ENCODE measurements at regions not wholly inside any gene's neighbourhood (a gene's known extent, or its start where the extent isn't known, plus 50 kb on each side); places are given as distances from the start of the nearest gene placed in this dataset.

DNA sequence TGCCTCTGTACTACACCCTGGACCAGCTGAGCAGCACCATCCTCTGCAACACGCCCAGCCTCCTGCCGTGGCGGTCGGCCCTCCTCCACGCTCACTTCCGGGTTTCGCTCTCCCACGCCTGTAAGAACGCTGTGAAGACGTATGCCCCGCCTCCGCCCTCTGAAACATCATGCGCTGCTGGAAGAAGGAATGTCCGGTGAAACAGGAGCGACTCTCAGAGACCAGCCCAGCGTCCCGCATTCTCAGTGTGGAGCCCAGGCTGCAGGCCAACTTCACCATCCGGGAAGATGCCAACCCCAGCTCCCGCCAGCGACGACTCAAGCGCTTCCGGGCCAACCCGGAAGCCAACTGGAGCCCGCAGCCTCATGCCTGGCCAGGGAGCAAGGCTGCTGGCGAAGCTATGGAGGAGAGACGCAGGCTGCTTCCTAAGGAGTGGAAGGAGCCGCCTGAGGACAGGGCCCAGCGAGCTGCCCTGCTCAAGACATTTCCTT is 186.1 kb upstream of the SLITRK2 start:
- no CpG with 5 or more reads among the region's 29 CpGs for WGBS (ENCODE audit: extremely low coverage, insufficient read length, low lambda C conversion rate)
- no peak overlapping the region for H3K4me2 ChIP-seq (ENCODE audit: insufficient read depth, insufficient read length, low read length)
- no peak overlapping the region for H3K4ac ChIP-seq (ENCODE audit: low read depth, low read length)
- H4K91ac ChIP-seq (ENCODE audit: insufficient read length, low read depth, low read length), result no peak overlapping the region
- no peak overlapping the region for H3K23ac ChIP-seq (ENCODE audit: insufficient read length, low read depth, low read length)
- H3K56ac ChIP-seq (ENCODE audit: insufficient read length, low read depth, low read length), result no peak overlapping the region
- H3K27ac ChIP-seq (ENCODE audit: insufficient read length, low read depth, low read length), result no peak overlapping the region
- H3K79me2 ChIP-seq (ENCODE audit: insufficient read depth, low read length), result no peaks in the 10 kb centered on the region
- H3K18ac ChIP-seq (ENCODE audit: insufficient read length, low read depth, low read length), result no peak overlapping the region
- H3K23me2 ChIP-seq (ENCODE audit: insufficient read length, low read depth, low read length, poor library complexity, severe bottlenecking), result no peaks in the 10 kb centered on the region
- H3K9me3 Mint-ChIP-seq, result peaks cover 77 to 78% of the 10 kb centered on the region in 2 experiments
- no peaks in the 10 kb centered on the region for H3K79me1 ChIP-seq (ENCODE audit: insufficient read depth, low read depth, low read length, poor library complexity, severe bottlenecking)
- H2BK15ac ChIP-seq (ENCODE audit: low read depth, low read length), result no peak overlapping the region
- H3K27me3 Mint-ChIP-seq (ENCODE audit: low read depth), result no peaks in the 10 kb centered on the region
- H3K4me1 ChIP-seq (ENCODE audit: insufficient read depth, low read length), result no peaks in the 10 kb centered on the region
- no peak overlapping the region for H3K14ac ChIP-seq (ENCODE audit: insufficient read depth, low read length)
- DNase-seq, result no peak
- H2AK5ac ChIP-seq (ENCODE audit: insufficient read length, low read length), result no peak overlapping the region
- H2BK20ac ChIP-seq (ENCODE audit: low read depth, low read length, poor library complexity, severe bottlenecking), result no peak overlapping the region
- no peaks in the 10 kb centered on the region for H3K4me1 Mint-ChIP-seq
- no peak overlapping the region for H3T11ph ChIP-seq (ENCODE audit: low read length)
- H3K27ac Mint-ChIP-seq, result no peak overlapping the region
- no peaks in the 10 kb centered on the region for H3K27me3 ChIP-seq (ENCODE audit: insufficient read depth, low read length)
- no peak overlapping the region for H2BK12ac ChIP-seq (ENCODE audit: insufficient read length, low read depth, low read length)
- peaks cover 0 to 2% (median 2%) of the 10 kb centered on the region in 3 experiments; a peak in 3 of 7 replicates for H3K36me3 Mint-ChIP-seq (ENCODE audit: insufficient read depth in 1 of 3, low read depth in 3 of 3)
- no peaks in the 10 kb centered on the region for H4K20me1 ChIP-seq (ENCODE audit: control insufficient read depth, insufficient read depth, insufficient read length)
- H4K5ac ChIP-seq (ENCODE audit: insufficient read length, low read depth, low read length), result no peak overlapping the region
- H3K9me3 ChIP-seq (ENCODE audit: control insufficient read depth, low read depth, low read length), result no peaks in the 10 kb centered on the region
- no peak overlapping the region for H3K4me3 Mint-ChIP-seq
- no peak overlapping the region for H2BK120ac ChIP-seq (ENCODE audit: low read depth, low read length, poor library complexity, severe bottlenecking)
- no peak overlapping the region for H4K8ac ChIP-seq (replicated peaks; ENCODE audit: insufficient read length, low read depth, low read length)
- TF ChIP-seq, protein P1, sequence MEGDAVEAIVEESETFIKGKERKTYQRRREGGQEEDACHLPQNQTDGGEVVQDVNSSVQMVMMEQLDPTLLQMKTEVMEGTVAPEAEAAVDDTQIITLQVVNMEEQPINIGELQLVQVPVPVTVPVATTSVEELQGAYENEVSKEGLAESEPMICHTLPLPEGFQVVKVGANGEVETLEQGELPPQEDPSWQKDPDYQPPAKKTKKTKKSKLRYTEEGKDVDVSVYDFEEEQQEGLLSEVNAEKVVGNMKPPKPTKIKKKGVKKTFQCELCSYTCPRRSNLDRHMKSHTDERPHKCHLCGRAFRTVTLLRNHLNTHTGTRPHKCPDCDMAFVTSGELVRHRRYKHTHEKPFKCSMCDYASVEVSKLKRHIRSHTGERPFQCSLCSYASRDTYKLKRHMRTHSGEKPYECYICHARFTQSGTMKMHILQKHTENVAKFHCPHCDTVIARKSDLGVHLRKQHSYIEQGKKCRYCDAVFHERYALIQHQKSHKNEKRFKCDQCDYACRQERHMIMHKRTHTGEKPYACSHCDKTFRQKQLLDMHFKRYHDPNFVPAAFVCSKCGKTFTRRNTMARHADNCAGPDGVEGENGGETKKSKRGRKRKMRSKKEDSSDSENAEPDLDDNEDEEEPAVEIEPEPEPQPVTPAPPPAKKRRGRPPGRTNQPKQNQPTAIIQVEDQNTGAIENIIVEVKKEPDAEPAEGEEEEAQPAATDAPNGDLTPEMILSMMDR (conservative IDR thresholded peaks at IDR 0.05), result no peak
- H2BK5ac ChIP-seq (ENCODE audit: insufficient read length, low read length), result no peak overlapping the region
- H2AFZ ChIP-seq (ENCODE audit: low read length), result no peak overlapping the region
- H3K9ac ChIP-seq (ENCODE audit: extremely low read depth, insufficient read length, low read length), result no peak overlapping the region
